ENCODE measurements at regions not wholly inside any gene's neighbourhood (a gene's known extent, or its start where the extent isn't known, plus 50 kb on each side); places are given as distances from the start of the nearest gene placed in this dataset.

- in situ Hi-C loops (cut with HindIII; ENCODE audit: low pct_unique_long_range_greater_than_20kb, low sequenced_read_pairs) = no loop called here
- DNase-seq (ENCODE audit: low read depth in 1 of 2, low spot score in 1 of 2) = no peak
- TF ChIP-seq JUND (IDR thresholded peaks at IDR 0.05; ENCODE audit: low read depth) = no peak
Measured at GRCh38 chr13:52975969-52976368, 52.6 kb upstream of the OLFM4 start.

GRCh38 chr13:52975161-52975560 is 53.5 kb upstream of the OLFM4 start:
- TF ChIP-seq JUND (IDR thresholded peaks at IDR 0.05; ENCODE audit: low read depth) = no peak
- in situ Hi-C loops (cut with HindIII; ENCODE audit: low pct_unique_long_range_greater_than_20kb, low sequenced_read_pairs) = no loop called here
- no peak for DNase-seq (ENCODE audit: low read depth in 1 of 2, low spot score in 1 of 2)

GRCh38 chr13:52974711-52975110 is 53.9 kb upstream of the OLFM4 start:
- no peak for DNase-seq (ENCODE audit: low read depth in 1 of 2, low spot score in 1 of 2)
- in situ Hi-C loops (cut with HindIII; ENCODE audit: low pct_unique_long_range_greater_than_20kb, low sequenced_read_pairs) = no loop called here

GRCh38 chr13:52969373-52969772 is 59.2 kb upstream of the OLFM4 start:
- no peak for DNase-seq (ENCODE audit: low read depth in 1 of 2, low spot score in 1 of 2)
- in situ Hi-C loops (cut with HindIII; ENCODE audit: low pct_unique_long_range_greater_than_20kb, low sequenced_read_pairs) = no loop called here
- TF ChIP-seq JUND (IDR thresholded peaks at IDR 0.05; ENCODE audit: low read depth) = no peak

More at GRCh38 chr13:52974711-52975110, 53.9 kb upstream of the OLFM4 start:
- TF ChIP-seq JUND (IDR thresholded peaks at IDR 0.05; ENCODE audit: low read depth) = no peak

- no peak for TF ChIP-seq JUND (IDR thresholded peaks at IDR 0.05; ENCODE audit: low read depth)
- in situ Hi-C loops (cut with HindIII; ENCODE audit: low pct_unique_long_range_greater_than_20kb, low sequenced_read_pairs) = no loop called here
- DNase-seq (ENCODE audit: low read depth in 1 of 2, low spot score in 1 of 2) = peak; percentile 48 to 88
Measured at GRCh38 chr13:52968074-52968700, 60.4 kb upstream of the OLFM4 start.

GRCh38 chr13:52961987-52962386 is 66.6 kb upstream of the OLFM4 start:
- TF ChIP-seq JUND (IDR thresholded peaks at IDR 0.05; ENCODE audit: low read depth) = no peak
- no peak for DNase-seq (ENCODE audit: low read depth in 1 of 2, low spot score in 1 of 2)
- in situ Hi-C loops (cut with HindIII; ENCODE audit: low pct_unique_long_range_greater_than_20kb, low sequenced_read_pairs) = no loop called here

GRCh38 chr13:52961256-52961910 is 67.2 kb upstream of the OLFM4 start:
- TF ChIP-seq JUND (IDR thresholded peaks at IDR 0.05; ENCODE audit: low read depth) = no peak
- in situ Hi-C loops (cut with HindIII; ENCODE audit: low pct_unique_long_range_greater_than_20kb, low sequenced_read_pairs) = no loop called here
- no peak for DNase-seq (ENCODE audit: low read depth in 1 of 2, low spot score in 1 of 2)

DNA sequence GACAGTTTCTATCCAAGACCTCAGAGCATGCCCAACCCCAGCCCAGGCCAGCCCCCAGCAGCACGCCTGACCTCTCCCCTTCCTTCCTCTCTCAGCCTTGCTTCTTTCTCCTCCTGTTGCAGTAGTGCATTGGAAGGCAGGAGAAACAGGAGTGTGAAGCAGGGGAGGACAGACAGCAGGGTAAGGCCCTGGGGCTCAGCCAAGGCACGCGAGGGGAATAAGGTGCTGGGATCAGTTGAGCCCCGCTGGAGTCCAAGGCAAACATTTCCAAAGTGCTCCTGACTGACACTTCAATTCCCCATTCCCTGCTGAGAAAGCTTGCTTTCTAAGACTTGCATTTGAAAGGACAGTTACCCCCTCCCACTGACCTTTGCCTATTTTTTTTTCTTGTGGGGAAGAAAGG is 73.1 kb upstream of the OLFM4 start:
- in situ Hi-C loops (cut with HindIII; ENCODE audit: low pct_unique_long_range_greater_than_20kb, low sequenced_read_pairs) = no loop called here
- no peak for TF ChIP-seq JUND (IDR thresholded peaks at IDR 0.05; ENCODE audit: low read depth)
- DNase-seq (ENCODE audit: low read depth in 1 of 2, low spot score in 1 of 2) = no peak

DNA sequence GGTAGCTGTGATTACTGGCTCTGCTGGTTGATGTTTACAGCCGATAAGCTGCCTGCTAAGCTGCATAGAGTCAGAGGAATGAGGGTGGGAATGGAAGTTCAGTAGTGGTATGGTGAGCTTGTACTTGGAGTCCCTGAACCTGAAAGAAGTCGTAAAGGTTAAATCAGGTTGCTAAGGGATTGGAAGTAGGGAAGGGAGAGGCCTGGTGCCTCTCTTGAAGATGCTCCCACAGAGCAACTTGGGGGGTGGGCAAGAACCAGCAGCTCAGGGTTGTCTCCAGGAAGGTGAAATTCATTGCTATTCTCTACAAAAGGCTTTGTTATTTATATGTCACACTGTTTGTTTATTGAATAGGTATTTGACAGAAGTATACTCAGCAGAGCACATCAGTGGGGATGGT is 73.8 kb upstream of the OLFM4 start:
- no peak for DNase-seq (ENCODE audit: low read depth in 1 of 2, low spot score in 1 of 2)
- in situ Hi-C loops (cut with HindIII; ENCODE audit: low pct_unique_long_range_greater_than_20kb, low sequenced_read_pairs) = no loop called here
- TF ChIP-seq JUND (IDR thresholded peaks at IDR 0.05; ENCODE audit: low read depth) = no peak

GRCh38 chr13:52950436-52950956 is 78.1 kb upstream of the OLFM4 start:
- in situ Hi-C loops (cut with HindIII; ENCODE audit: low pct_unique_long_range_greater_than_20kb, low sequenced_read_pairs) = no loop called here
- no peak for TF ChIP-seq JUND (IDR thresholded peaks at IDR 0.05; ENCODE audit: low read depth)
- no peak for DNase-seq (ENCODE audit: low read depth in 1 of 2, low spot score in 1 of 2)

DNA sequence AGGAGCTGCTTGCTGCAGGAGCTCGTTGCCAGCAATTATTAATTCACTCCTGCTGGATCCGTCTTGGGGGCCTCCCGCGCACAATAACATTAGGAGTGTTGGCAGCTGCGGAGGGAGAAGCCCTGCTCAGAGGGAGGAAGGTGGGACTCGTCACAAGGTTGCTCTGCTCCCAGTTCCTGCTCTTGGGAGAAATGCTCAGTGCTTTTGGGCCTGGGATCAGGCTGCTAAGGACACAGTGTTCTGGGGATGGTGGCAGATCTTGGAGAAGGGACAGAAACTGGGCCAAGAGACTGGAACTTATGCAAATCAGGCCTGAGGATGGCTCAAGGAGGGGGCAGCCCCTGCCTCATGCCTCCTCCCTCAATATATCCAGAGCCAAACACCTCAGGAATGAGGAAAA is 78.9 kb upstream of the OLFM4 start:
- no peak for TF ChIP-seq JUND (IDR thresholded peaks at IDR 0.05; ENCODE audit: low read depth)
- no peak for DNase-seq (ENCODE audit: low read depth in 1 of 2, low spot score in 1 of 2)
- in situ Hi-C loops (cut with HindIII; ENCODE audit: low pct_unique_long_range_greater_than_20kb, low sequenced_read_pairs) = no loop called here

GRCh38 chr13:52949044-52949443 is 79.6 kb upstream of the OLFM4 start:
- DNase-seq (ENCODE audit: low read depth in 1 of 2, low spot score in 1 of 2) = no peak
- no peak for TF ChIP-seq JUND (IDR thresholded peaks at IDR 0.05; ENCODE audit: low read depth)
- in situ Hi-C loops (cut with HindIII; ENCODE audit: low pct_unique_long_range_greater_than_20kb, low sequenced_read_pairs) = no loop called here

DNA sequence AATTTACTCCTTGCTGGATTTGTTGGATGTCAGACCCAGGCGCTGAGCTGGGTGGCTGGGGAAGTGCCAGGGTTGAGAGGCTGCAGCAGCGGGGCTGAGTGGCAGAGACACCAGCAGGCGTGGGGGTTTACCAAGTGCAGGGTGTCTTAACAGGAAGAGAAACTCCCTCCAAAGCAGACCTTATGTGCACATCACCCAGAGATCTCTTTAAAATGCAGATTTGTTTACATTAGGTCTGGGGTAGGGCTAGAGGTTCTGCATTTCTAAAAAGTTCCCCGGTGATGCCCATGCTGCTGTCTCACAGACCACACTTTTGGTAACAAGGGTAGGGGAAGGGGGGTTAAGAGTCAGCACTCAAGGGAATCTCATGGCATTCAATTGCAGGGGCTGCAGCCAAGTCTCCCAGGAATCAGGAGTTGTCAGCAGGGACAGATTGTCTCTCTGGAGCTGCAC is 80.7 kb upstream of the OLFM4 start:
- TF ChIP-seq JUND (IDR thresholded peaks at IDR 0.05; ENCODE audit: low read depth) = no peak
- in situ Hi-C loops (cut with HindIII; ENCODE audit: low pct_unique_long_range_greater_than_20kb, low sequenced_read_pairs) = no loop called here
- no peak for DNase-seq (ENCODE audit: low read depth in 1 of 2, low spot score in 1 of 2)

Measured in T47D (cell line).